GM23338 (cell line): ENCODE measurements at regions not wholly inside any gene's neighbourhood (a gene's known extent, or its start where the extent isn't known, plus 50 kb on each side); places are given as distances from the start of the nearest gene placed in this dataset.

Experiments used
- ATAC-seq: fragments of 200-7000 bp; cut with Tn5 transposase; 3 replicates; pipeline ENCODE4 v1.9.1; 2020
- DNase-seq: peaks from one replicate; pipeline ENCODE4 v3.0.0-alpha.2; 2015; ENCODE audit warnings: low spot score
- H2AFZ ChIP-seq: fragments of 200-600 bp; sonication (generic); 2 replicates; pipeline ENCODE4 v1.8.0; 2016; ENCODE audit warnings: antibody characterized with exemption, mild to moderate bottlenecking, moderate library complexity
- H3F3A ChIP-seq: fragments of 200-600 bp; sonication (generic); replicated peaks from 2 replicates; pipeline ENCODE4 v1.8.0; 2017; ENCODE audit warnings: antibody characterized with exemption, mixed run types, low read depth
- H3K27ac ChIP-seq: fragments of 200-600 bp; sonication (generic); 2 replicates; pipeline ENCODE4 v1.6.1; 2016; ENCODE audit warnings: low read depth
- H3K27me3 ChIP-seq: fragments of 200-600 bp; sonication (generic); 2 replicates; pipeline ENCODE4 v1.8.0; 2016; ENCODE audit warnings: mild to moderate bottlenecking, mixed run types, moderate library complexity; ENCODE audit not compliant: insufficient read depth
- H3K36me3 ChIP-seq: fragments of 200-600 bp; sonication (generic); 2 replicates; pipeline ENCODE4 v1.8.0; 2016; ENCODE audit warnings: mild to moderate bottlenecking; ENCODE audit not compliant: insufficient read depth
- H3K4me1 ChIP-seq: fragments of 200-600 bp; sonication (generic); 2 replicates; pipeline ENCODE4 v1.8.0; 2016; ENCODE audit warnings: mild to moderate bottlenecking, moderate library complexity; ENCODE audit not compliant: insufficient read depth
- H3K4me2 ChIP-seq: fragments of 200-600 bp; sonication (generic); 2 replicates; pipeline ENCODE4 v1.7.1; 2017; ENCODE audit warnings: mixed run types
- H3K4me3 ChIP-seq: fragments of 200-600 bp; sonication (generic); 2 replicates; pipeline ENCODE4 v1.6.1; 2016; ENCODE audit warnings: mixed run types
- H3K79me2 ChIP-seq: fragments of 200-600 bp; sonication (generic); replicated peaks from 2 replicates; pipeline ENCODE4 v1.8.0; 2017; ENCODE audit warnings: mild to moderate bottlenecking; ENCODE audit not compliant: insufficient read depth
- H3K9me2 ChIP-seq: fragments of 200-600 bp; sonication (generic); 2 replicates; pipeline ENCODE4 v1.8.0; 2017; ENCODE audit not compliant: insufficient read depth
- H4K20me1 ChIP-seq: fragments of 200-600 bp; sonication (generic); replicated peaks from 2 replicates; pipeline ENCODE4 v1.8.0; 2017; ENCODE audit warnings: mild to moderate bottlenecking; ENCODE audit not compliant: insufficient read depth
- H3K27ac Mint-ChIP-seq: 2 replicates; pipeline ENCODE4 v1.8.0; 2020; ENCODE audit warnings: inconsistent platforms, mild to moderate bottlenecking, moderate library complexity, mixed read lengths
- H3K27me3 Mint-ChIP-seq: 3 replicates; pipeline ENCODE4 v1.8.0; 2022; ENCODE audit warnings: low read depth, mild to moderate bottlenecking, moderate library complexity, mixed read lengths, inconsistent platforms; ENCODE audit not compliant: insufficient read depth, poor library complexity
- H3K36me3 Mint-ChIP-seq: 3 replicates; pipeline ENCODE4 v1.8.0; 2021; ENCODE audit warnings: low read depth, mild to moderate bottlenecking, inconsistent platforms, moderate library complexity, mixed read lengths
- H3K4me1 Mint-ChIP-seq: 3 replicates; pipeline ENCODE4 v1.8.0; 2020; ENCODE audit warnings: mild to moderate bottlenecking, inconsistent platforms, mixed read lengths
- H3K4me3 Mint-ChIP-seq: 3 replicates; pipeline ENCODE4 v1.8.0; 2021; ENCODE audit warnings: moderate library complexity, mild to moderate bottlenecking, inconsistent platforms, mixed read lengths
- H3K9me3 Mint-ChIP-seq: 3 replicates; pipeline ENCODE4 v1.8.0; 2020; ENCODE audit warnings: moderate library complexity, mild to moderate bottlenecking, inconsistent platforms, mixed read lengths
- CREB1 ChIP-seq: fragments of 250-450 bp; sonication (Bioruptor Pico); IDR thresholded peaks from 2 replicates; pipeline ENCODE4 v1.5.0; 2020; ENCODE audit warnings: low read depth, mild to moderate bottlenecking, moderate library complexity
- EZH2 ChIP-seq: fragments of 200-600 bp; sonication (generic); IDR thresholded peaks from one replicate; pipeline ENCODE4 v1.8.0; 2017; ENCODE audit warnings: antibody characterized with exemption, mild to moderate bottlenecking, low read depth; ENCODE audit not compliant: unreplicated experiment
- EZH2phosphoT487 ChIP-seq: fragments of 200-600 bp; sonication (generic); IDR thresholded peaks from one replicate; pipeline ENCODE4 v1.8.1; 2018; ENCODE audit warnings: antibody characterized with exemption; ENCODE audit not compliant: unreplicated experiment
- JUNB ChIP-seq: IDR thresholded peaks from one replicate; pipeline ENCODE4 v1.6.1; 2016; ENCODE audit warnings: antibody characterized with exemption; ENCODE audit not compliant: unreplicated experiment
- NANOG ChIP-seq: IDR thresholded peaks from 2 replicates; pipeline ENCODE4 v1.6.1; 2016; ENCODE audit warnings: antibody characterized with exemption, borderline replicate concordance
- POLR2AphosphoS5 ChIP-seq: IDR thresholded peaks from 2 replicates; pipeline ENCODE4 v1.6.1; 2016; ENCODE audit warnings: antibody characterized with exemption, low read depth
- STAT1 ChIP-seq: IDR thresholded peaks from one replicate; pipeline ENCODE4 v1.6.1; 2016; ENCODE audit warnings: antibody characterized with exemption; ENCODE audit not compliant: unreplicated experiment
- ZNF114 ChIP-seq: fragments of 250-450 bp; sonication (Bioruptor Pico); IDR thresholded peaks from 2 replicates; pipeline ENCODE4 v1.5.0; 2020; ENCODE audit warnings: mild to moderate bottlenecking, moderate library complexity
- ZNF331 ChIP-seq: fragments of 250-450 bp; sonication (Bioruptor Pico); IDR thresholded peaks from 2 replicates; pipeline ENCODE4 v1.5.0; 2020; ENCODE audit warnings: low read depth, mild to moderate bottlenecking, moderate library complexity
- TF ChIP-seq, protein P1 (sequence below), 2 experiments: fragments of 200-600 bp in 1 of 2; sonication (generic) in 1 of 2; conservative IDR thresholded peaks; 2 replicates each; pipeline versions ENCODE4 v1.5.1 to v1.6.1; 2016 to 2017; ENCODE audit warnings: antibody characterized with exemption in 2 of 2, low read depth in 2 of 2, mild to moderate bottlenecking in 2 of 2, moderate library complexity in 1 of 2
- TF ChIP-seq, protein P2 (sequence below): fragments of 250-450 bp; sonication (Bioruptor Pico); IDR thresholded peaks from 2 replicates; pipeline ENCODE4 v1.5.0; 2020; ENCODE audit warnings: mild to moderate bottlenecking, moderate library complexity
- TF ChIP-seq, protein P3 (sequence below): IDR thresholded peaks from 2 replicates; pipeline ENCODE4 v1.6.1; 2016; ENCODE audit warnings: antibody characterized with exemption
- TF ChIP-seq, protein P4 (sequence below): IDR thresholded peaks from one replicate; pipeline ENCODE4 v1.6.1; 2018; ENCODE audit warnings: antibody characterized with exemption; ENCODE audit not compliant: unreplicated experiment

- ATAC-seq, result no peak
- no peak for DNase-seq
- H3K9me2 ChIP-seq, result no peaks in the 10 kb centered on the region
- no peak overlapping the region for H3K4me2 ChIP-seq
- no peaks in the 10 kb centered on the region for H3K36me3 ChIP-seq
- no peak overlapping the region for H3K27ac ChIP-seq
- Mint-ChIP-seq H3K27me3 (peaks cover 3% of the 10 kb centered on the region), H3K4me3 (no peak overlapping the region), H3K36me3 (no peaks in the 10 kb centered on the region), H3K27ac (no peak overlapping the region), H3K9me3 (no peaks in the 10 kb centered on the region; the same call in 2 of the 3 replicates), H3K4me1 (peaks cover 2% of the 10 kb centered on the region; the same call in 1 of the 3 replicates)
- no peaks in the 10 kb centered on the region for H4K20me1 ChIP-seq
- H3F3A ChIP-seq, result no peaks in the 10 kb centered on the region
- no peak overlapping the region for H3K4me3 ChIP-seq
- H3K27me3 ChIP-seq, result no peaks in the 10 kb centered on the region
- no peak overlapping the region for H2AFZ ChIP-seq
- TF ChIP-seq, protein P1, sequence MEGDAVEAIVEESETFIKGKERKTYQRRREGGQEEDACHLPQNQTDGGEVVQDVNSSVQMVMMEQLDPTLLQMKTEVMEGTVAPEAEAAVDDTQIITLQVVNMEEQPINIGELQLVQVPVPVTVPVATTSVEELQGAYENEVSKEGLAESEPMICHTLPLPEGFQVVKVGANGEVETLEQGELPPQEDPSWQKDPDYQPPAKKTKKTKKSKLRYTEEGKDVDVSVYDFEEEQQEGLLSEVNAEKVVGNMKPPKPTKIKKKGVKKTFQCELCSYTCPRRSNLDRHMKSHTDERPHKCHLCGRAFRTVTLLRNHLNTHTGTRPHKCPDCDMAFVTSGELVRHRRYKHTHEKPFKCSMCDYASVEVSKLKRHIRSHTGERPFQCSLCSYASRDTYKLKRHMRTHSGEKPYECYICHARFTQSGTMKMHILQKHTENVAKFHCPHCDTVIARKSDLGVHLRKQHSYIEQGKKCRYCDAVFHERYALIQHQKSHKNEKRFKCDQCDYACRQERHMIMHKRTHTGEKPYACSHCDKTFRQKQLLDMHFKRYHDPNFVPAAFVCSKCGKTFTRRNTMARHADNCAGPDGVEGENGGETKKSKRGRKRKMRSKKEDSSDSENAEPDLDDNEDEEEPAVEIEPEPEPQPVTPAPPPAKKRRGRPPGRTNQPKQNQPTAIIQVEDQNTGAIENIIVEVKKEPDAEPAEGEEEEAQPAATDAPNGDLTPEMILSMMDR (conservative IDR thresholded peaks at IDR 0.05; ENCODE audit: low read depth in 2 of 2), result no peak
- TF ChIP-seq ZNF331 (CRISPR knock-in tag), result no peak
- TF ChIP-seq NANOG, result no peak
- TF ChIP-seq, protein P2, sequence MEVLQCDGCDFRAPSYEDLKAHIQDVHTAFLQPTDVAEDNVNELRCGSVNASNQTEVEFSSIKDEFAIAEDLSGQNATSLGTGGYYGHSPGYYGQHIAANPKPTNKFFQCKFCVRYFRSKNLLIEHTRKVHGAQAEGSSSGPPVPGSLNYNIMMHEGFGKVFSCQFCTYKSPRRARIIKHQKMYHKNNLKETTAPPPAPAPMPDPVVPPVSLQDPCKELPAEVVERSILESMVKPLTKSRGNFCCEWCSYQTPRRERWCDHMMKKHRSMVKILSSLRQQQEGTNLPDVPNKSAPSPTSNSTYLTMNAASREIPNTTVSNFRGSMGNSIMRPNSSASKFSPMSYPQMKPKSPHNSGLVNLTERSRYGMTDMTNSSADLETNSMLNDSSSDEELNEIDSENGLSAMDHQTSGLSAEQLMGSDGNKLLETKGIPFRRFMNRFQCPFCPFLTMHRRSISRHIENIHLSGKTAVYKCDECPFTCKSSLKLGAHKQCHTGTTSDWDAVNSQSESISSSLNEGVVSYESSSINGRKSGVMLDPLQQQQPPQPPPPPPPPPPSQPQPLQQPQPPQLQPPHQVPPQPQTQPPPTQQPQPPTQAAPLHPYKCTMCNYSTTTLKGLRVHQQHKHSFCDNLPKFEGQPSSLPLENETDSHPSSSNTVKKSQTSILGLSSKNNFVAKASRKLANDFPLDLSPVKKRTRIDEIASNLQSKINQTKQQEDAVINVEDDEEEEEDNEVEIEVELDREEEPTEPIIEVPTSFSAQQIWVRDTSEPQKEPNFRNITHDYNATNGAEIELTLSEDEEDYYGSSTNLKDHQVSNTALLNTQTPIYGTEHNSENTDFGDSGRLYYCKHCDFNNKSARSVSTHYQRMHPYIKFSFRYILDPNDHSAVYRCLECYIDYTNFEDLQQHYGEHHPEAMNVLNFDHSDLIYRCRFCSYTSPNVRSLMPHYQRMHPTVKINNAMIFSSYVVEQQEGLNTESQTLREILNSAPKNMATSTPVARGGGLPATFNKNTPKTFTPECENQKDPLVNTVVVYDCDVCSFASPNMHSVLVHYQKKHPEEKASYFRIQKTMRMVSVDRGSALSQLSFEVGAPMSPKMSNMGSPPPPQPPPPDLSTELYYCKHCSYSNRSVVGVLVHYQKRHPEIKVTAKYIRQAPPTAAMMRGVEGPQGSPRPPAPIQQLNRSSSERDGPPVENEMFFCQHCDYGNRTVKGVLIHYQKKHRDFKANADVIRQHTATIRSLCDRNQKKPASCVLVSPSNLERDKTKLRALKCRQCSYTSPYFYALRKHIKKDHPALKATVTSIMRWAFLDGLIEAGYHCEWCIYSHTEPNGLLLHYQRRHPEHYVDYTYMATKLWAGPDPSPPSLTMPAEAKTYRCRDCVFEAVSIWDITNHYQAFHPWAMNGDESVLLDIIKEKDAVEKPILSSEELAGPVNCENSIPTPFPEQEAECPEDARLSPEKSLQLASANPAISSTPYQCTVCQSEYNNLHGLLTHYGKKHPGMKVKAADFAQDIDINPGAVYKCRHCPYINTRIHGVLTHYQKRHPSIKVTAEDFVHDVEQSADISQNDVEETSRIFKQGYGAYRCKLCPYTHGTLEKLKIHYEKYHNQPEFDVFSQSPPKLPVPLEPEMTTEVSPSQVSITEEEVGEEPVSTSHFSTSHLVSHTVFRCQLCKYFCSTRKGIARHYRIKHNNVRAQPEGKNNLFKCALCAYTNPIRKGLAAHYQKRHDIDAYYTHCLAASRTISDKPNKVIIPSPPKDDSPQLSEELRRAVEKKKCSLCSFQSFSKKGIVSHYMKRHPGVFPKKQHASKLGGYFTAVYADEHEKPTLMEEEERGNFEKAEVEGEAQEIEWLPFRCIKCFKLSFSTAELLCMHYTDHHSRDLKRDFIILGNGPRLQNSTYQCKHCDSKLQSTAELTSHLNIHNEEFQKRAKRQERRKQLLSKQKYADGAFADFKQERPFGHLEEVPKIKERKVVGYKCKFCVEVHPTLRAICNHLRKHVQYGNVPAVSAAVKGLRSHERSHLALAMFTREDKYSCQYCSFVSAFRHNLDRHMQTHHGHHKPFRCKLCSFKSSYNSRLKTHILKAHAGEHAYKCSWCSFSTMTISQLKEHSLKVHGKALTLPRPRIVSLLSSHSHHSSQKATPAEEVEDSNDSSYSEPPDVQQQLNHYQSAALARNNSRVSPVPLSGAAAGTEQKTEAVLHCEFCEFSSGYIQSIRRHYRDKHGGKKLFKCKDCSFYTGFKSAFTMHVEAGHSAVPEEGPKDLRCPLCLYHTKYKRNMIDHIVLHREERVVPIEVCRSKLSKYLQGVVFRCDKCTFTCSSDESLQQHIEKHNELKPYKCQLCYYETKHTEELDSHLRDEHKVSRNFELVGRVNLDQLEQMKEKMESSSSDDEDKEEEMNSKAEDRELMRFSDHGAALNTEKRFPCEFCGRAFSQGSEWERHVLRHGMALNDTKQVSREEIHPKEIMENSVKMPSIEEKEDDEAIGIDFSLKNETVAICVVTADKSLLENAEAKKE (CRISPR knock-in tag), result no peak
- TF ChIP-seq, protein P3, sequence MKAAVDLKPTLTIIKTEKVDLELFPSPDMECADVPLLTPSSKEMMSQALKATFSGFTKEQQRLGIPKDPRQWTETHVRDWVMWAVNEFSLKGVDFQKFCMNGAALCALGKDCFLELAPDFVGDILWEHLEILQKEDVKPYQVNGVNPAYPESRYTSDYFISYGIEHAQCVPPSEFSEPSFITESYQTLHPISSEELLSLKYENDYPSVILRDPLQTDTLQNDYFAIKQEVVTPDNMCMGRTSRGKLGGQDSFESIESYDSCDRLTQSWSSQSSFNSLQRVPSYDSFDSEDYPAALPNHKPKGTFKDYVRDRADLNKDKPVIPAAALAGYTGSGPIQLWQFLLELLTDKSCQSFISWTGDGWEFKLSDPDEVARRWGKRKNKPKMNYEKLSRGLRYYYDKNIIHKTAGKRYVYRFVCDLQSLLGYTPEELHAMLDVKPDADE, result no peak
- TF ChIP-seq ZNF114 (CRISPR knock-in tag), result no peak
- no peak for TF ChIP-seq JUNB
- no peak for TF ChIP-seq EZH2phosphoT487
- no peak for TF ChIP-seq STAT1
- TF ChIP-seq EZH2, result no peak
- TF ChIP-seq POLR2AphosphoS5, result no peak
- no peak for TF ChIP-seq CREB1 (CRISPR knock-in tag)
- TF ChIP-seq, protein P4, sequence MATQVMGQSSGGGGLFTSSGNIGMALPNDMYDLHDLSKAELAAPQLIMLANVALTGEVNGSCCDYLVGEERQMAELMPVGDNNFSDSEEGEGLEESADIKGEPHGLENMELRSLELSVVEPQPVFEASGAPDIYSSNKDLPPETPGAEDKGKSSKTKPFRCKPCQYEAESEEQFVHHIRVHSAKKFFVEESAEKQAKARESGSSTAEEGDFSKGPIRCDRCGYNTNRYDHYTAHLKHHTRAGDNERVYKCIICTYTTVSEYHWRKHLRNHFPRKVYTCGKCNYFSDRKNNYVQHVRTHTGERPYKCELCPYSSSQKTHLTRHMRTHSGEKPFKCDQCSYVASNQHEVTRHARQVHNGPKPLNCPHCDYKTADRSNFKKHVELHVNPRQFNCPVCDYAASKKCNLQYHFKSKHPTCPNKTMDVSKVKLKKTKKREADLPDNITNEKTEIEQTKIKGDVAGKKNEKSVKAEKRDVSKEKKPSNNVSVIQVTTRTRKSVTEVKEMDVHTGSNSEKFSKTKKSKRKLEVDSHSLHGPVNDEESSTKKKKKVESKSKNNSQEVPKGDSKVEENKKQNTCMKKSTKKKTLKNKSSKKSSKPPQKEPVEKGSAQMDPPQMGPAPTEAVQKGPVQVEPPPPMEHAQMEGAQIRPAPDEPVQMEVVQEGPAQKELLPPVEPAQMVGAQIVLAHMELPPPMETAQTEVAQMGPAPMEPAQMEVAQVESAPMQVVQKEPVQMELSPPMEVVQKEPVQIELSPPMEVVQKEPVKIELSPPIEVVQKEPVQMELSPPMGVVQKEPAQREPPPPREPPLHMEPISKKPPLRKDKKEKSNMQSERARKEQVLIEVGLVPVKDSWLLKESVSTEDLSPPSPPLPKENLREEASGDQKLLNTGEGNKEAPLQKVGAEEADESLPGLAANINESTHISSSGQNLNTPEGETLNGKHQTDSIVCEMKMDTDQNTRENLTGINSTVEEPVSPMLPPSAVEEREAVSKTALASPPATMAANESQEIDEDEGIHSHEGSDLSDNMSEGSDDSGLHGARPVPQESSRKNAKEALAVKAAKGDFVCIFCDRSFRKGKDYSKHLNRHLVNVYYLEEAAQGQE, result no peak
- H3K79me2 ChIP-seq, result no peaks in the 10 kb centered on the region
- H3K4me1 ChIP-seq, result no peaks in the 10 kb centered on the region
Observed at GRCh38 chr7:47710201-47710935, 128.5 kb upstream of the TNS3 start.
